Keratinocyte (primary cell): ENCODE measurements at regions not wholly inside any gene's neighbourhood (a gene's known extent, or its start where the extent isn't known, plus 50 kb on each side); places are given as distances from the start of the nearest gene placed in this dataset.

Experiments
- CTCF ChIP-seq, 3 experiments: IDR thresholded peaks in 1 of 3; conservative IDR thresholded peaks in 1 of 3; optimal IDR thresholded peaks in 1 of 3; 2 replicates in 2 of 3; 3 replicates in 1 of 3; pipeline versions ENCODE3 to v1.5.1; 2011; ENCODE audit warnings: low read length in 3 of 3, mild to moderate bottlenecking in 3 of 3, moderate library complexity in 2 of 3, control low read depth in 1 of 3, inconsistent platforms in 1 of 3; ENCODE audit not compliant: insufficient read depth in 2 of 3; ENCODE audit errors: extremely low read depth in 1 of 3
- EZH2 ChIP-seq: IDR thresholded peaks from one replicate; pipeline ENCODE4 v1.6.1; 2012; ENCODE audit warnings: inconsistent platforms, mild to moderate bottlenecking, low read length, moderate library complexity

DNA sequence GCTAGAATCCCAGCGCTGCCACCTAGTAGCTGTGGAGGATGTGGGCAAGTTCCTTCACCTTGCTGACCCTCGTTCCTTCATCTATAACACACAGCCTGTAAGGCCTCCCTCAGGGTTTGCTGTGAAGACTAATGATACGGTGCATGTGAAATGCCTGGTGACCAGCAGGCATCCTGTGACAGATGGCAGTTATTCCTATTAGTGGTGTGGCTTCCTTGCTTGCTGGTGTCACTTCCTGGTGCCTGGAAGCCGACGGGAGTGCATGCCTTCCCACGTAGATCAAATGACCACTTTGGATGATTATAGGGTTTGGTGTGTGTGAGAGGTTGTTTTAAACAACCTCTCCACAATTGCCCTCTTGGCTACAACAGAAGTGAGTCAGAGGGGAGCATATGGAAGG is 894.9 kb downstream of the VRK1 start:
- TF ChIP-seq CTCF (optimal IDR thresholded peaks at IDR 0.05 in 1 of 3, IDR thresholded peaks at IDR 0.05 in 1 of 3, conservative IDR thresholded peaks at IDR 0.05 in 1 of 3; ENCODE audit: extremely low read depth in 1 of 3, insufficient read depth in 2 of 3, low read length in 3 of 3) (no peak), EZH2 (no peak)
